Central memory CD4-positive, alpha-beta T cell (primary cell): ENCODE measurements at regions not wholly inside any gene's neighbourhood (a gene's known extent, or its start where the extent isn't known, plus 50 kb on each side); places are given as distances from the start of the nearest gene placed in this dataset.

Experiments used
- DNase-seq: peaks from one replicate; pipeline ENCODE4 v3.0.0; 2022

- DNase-seq: no peak
Measured at GRCh38 chr9:28662675-28663074, 1089.4 kb upstream of the C9orf72 start.

- no peak for DNase-seq
Measured at GRCh38 chr9:28668158-28668557, 1094.9 kb upstream of the C9orf72 start.

- DNase-seq: no peak
Measured at GRCh38 chr9:28671000-28671399, 1097.7 kb upstream of the C9orf72 start.

GRCh38 chr9:28678097-28678496 lies 1104.8 kb upstream of the C9orf72 start:
- DNase-seq: no peak

GRCh38 chr9:28688172-28688571 lies 1114.9 kb upstream of the C9orf72 start:
- DNase-seq: no peak

GRCh38 chr9:28692012-28692411 lies 1118.7 kb upstream of the C9orf72 start:
- DNase-seq: no peak

- DNase-seq: no peak
Measured at GRCh38 chr9:28696960-28697359, 1123.7 kb upstream of the C9orf72 start.

GRCh38 chr9:28699632-28700031 lies 1126.4 kb upstream of the C9orf72 start:
- DNase-seq: no peak

GRCh38 chr9:28707616-28708015 lies 1134.3 kb upstream of the C9orf72 start:
- DNase-seq: no peak

- no peak for DNase-seq
Measured at GRCh38 chr9:28714188-28714587, 1140.9 kb upstream of the C9orf72 start.

GRCh38 chr9:28718226-28718625 lies 1144.9 kb upstream of the C9orf72 start:
- DNase-seq: no peak

GRCh38 chr9:28720746-28721145 lies 1147.5 kb upstream of the C9orf72 start:
- no peak for DNase-seq

- DNase-seq: no peak
Measured at GRCh38 chr9:28730111-28730510, 1156.8 kb upstream of the C9orf72 start.

- DNase-seq: no peak
Measured at GRCh38 chr9:28735738-28736342, 1162.6 kb upstream of the C9orf72 start.

GRCh38 chr9:28741459-28741858 lies 1168.2 kb upstream of the C9orf72 start:
- DNase-seq: no peak

GRCh38 chr9:28747351-28747985 lies 1174.2 kb upstream of the C9orf72 start:
- no peak for DNase-seq

GRCh38 chr9:28750136-28750535 lies 1176.9 kb upstream of the C9orf72 start:
- no peak for DNase-seq

GRCh38 chr9:28758341-28758740 lies 1185.1 kb upstream of the C9orf72 start:
- DNase-seq: no peak

GRCh38 chr9:28758971-28759370 lies 1185.7 kb upstream of the C9orf72 start:
- no peak for DNase-seq

- no peak for DNase-seq
Measured at GRCh38 chr9:28762167-28762566, 1188.9 kb upstream of the C9orf72 start.

- DNase-seq: no peak
Measured at GRCh38 chr9:28764532-28764931, 1191.3 kb upstream of the C9orf72 start.

GRCh38 chr9:28770226-28770625 lies 1196.9 kb upstream of the C9orf72 start:
- DNase-seq: no peak

- no peak for DNase-seq
Measured at GRCh38 chr9:28770827-28771226, 1197.5 kb upstream of the C9orf72 start.

GRCh38 chr9:28774433-28775235 lies 1201.4 kb upstream of the C9orf72 start:
- no peak for DNase-seq
